ENCODE measurements at regions not wholly inside any gene's neighbourhood (a gene's known extent, or its start where the extent isn't known, plus 50 kb on each side); places are given as distances from the start of the nearest gene placed in this dataset.

DNA sequence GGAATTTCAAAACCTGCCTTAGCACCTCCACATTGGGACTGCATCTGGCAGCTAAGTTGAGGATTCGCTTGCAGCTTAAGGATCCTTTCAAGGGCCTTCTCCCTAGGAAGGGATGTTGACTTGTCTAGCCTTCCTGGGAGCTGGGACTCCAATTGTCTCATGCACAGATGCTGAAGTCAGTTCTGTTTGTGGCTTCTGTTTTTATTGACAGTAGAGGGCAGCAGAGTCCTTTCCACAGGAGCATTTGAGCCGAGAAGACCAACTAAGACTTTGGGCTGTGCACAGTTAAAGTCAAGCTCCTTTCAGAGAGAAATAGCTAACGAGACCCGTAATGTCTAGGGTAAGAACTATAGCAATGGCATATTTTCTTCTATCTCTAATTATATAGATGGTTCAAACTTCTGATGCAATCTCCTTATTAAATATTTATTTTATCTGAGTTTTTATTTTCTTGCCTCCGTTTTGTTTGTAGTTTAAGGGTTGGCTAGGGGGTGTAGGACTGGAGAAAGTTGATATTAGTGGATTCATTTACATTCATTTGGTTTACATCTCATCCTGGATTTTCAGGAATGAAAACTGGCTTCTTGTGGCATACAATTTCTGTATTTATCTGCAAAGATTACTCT lies 59.7 kb upstream of the KBTBD8 start:
- H3K4me3 ChIP-seq (ENCODE audit: insufficient read length, low read depth): no peak overlapping the region
- DNase-seq (ENCODE audit: low read depth, low spot score): peak; percentile 82
- H3K27me3 ChIP-seq (ENCODE audit: insufficient read depth, insufficient read length): no peaks in the 10 kb centered on the region
- no peaks in the 10 kb centered on the region for H3K4me1 ChIP-seq (ENCODE audit: insufficient read depth, insufficient read length)
- no peaks in the 10 kb centered on the region for H3K36me3 ChIP-seq (ENCODE audit: insufficient read depth, insufficient read length, low read length)
- H3K9ac ChIP-seq (ENCODE audit: insufficient read length, low read depth): no peak overlapping the region
- no peaks in the 10 kb centered on the region for H3K9me3 ChIP-seq (ENCODE audit: insufficient read depth, low read length)
- TF ChIP-seq YY1 (IDR thresholded peaks at IDR 0.05; ENCODE audit: insufficient read depth, insufficient read length) (no peak), SUZ12 (IDR thresholded peaks at IDR 0.05; ENCODE audit: extremely low read depth, insufficient read depth, insufficient read length) (no peak), ZNF274 (IDR thresholded peaks at IDR 0.05; ENCODE audit: low read depth, low read length) (no peak)

DNA sequence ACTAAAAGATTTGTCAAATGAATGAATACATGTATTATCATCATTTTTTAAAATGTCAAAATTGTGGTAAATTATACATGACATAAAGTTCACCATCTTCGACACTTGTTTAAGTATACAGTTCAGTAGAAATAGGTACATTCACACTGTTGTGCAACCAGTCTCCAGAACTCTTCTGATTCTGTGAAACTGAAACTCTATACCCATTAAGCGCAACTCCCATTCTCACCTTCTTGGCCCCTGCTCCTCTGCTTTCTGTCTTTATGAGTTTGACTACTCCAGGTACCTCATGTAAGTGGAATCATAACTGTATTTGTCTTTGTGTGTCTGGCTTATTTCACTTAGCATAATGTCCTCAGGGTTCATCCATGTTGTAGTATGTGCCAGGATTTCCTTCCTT lies 50.1 kb upstream of the KBTBD8 start:
- no peak for DNase-seq (ENCODE audit: low read depth, low spot score)
- H3K4me3 ChIP-seq (ENCODE audit: insufficient read length, low read depth): no peak overlapping the region
- no peak overlapping the region for H3K9ac ChIP-seq (ENCODE audit: insufficient read length, low read depth)
- H3K36me3 ChIP-seq (ENCODE audit: insufficient read depth, insufficient read length, low read length): no peaks in the 10 kb centered on the region
- H3K27me3 ChIP-seq (ENCODE audit: insufficient read depth, insufficient read length): no peaks in the 10 kb centered on the region
- no peaks in the 10 kb centered on the region for H3K9me3 ChIP-seq (ENCODE audit: insufficient read depth, low read length)
- TF ChIP-seq YY1 (IDR thresholded peaks at IDR 0.05; ENCODE audit: insufficient read depth, insufficient read length): no peak
- no peak for TF ChIP-seq ZNF274 (IDR thresholded peaks at IDR 0.05; ENCODE audit: low read depth, low read length)
- TF ChIP-seq SUZ12 (IDR thresholded peaks at IDR 0.05; ENCODE audit: extremely low read depth, insufficient read depth, insufficient read length): no peak
- no peaks in the 10 kb centered on the region for H3K4me1 ChIP-seq (ENCODE audit: insufficient read depth, insufficient read length)
